Rectal smooth muscle tissue (tissue), 1 donor: ENCODE measurements at regions not wholly inside any gene's neighbourhood (a gene's known extent, or its start where the extent isn't known, plus 50 kb on each side); places are given as distances from the start of the nearest gene placed in this dataset.

Experiments
- H3K27ac ChIP-seq: one replicate; pipeline ENCODE4 v1.7.0; 2013; ENCODE audit warnings: low read depth, low read length, inconsistent platforms
- H3K27me3 ChIP-seq: one replicate; pipeline ENCODE4 v1.7.0; 2013; ENCODE audit warnings: low read length; ENCODE audit not compliant: control insufficient read depth, insufficient read depth
- H3K36me3 ChIP-seq: one replicate; pipeline ENCODE4 v1.7.0; 2013; ENCODE audit warnings: low read length; ENCODE audit not compliant: control insufficient read depth, insufficient read depth
- H3K4me1 ChIP-seq: one replicate; pipeline ENCODE4 v1.7.0; 2013; ENCODE audit warnings: low read length; ENCODE audit not compliant: control insufficient read depth, insufficient read depth
- H3K4me3 ChIP-seq: one replicate; pipeline ENCODE4 v1.7.0; 2013; ENCODE audit warnings: low read length
- H3K9ac ChIP-seq: one replicate; pipeline ENCODE4 v1.7.0; 2013; ENCODE audit warnings: low read length

- H3K4me3 ChIP-seq, result no peak overlapping the region
- no peak overlapping the region for H3K27ac ChIP-seq
- no peaks in the 10 kb centered on the region for H3K4me1 ChIP-seq
- no peaks in the 10 kb centered on the region for H3K27me3 ChIP-seq
- H3K36me3 ChIP-seq, result no peaks in the 10 kb centered on the region
- H3K9ac ChIP-seq, result no peak overlapping the region
Observed at GRCh38 chr1:181334724-181335123, 148.6 kb upstream of the CACNA1E start.

GRCh38 chr1:181335631-181336030, 147.7 kb upstream of the CACNA1E start:
- Histone ChIP-seq H3K9ac (no peak overlapping the region), H3K27ac (no peak overlapping the region)

GRCh38 chr1:181341026-181341632, 142.2 kb upstream of the CACNA1E start:
- no peak overlapping the region for H3K9ac ChIP-seq

More at GRCh38 chr1:181335631-181336030, 147.7 kb upstream of the CACNA1E start:
- Histone ChIP-seq H3K27me3 (no peaks in the 10 kb centered on the region), H3K36me3 (no peaks in the 10 kb centered on the region), H3K4me3 (no peak overlapping the region), H3K4me1 (no peaks in the 10 kb centered on the region)

GRCh38 chr1:181344091-181344490, 139.2 kb upstream of the CACNA1E start:
- no peaks in the 10 kb centered on the region for H3K36me3 ChIP-seq
- H3K4me3 ChIP-seq, result no peak overlapping the region
- H3K27me3 ChIP-seq, result no peaks in the 10 kb centered on the region
- H3K27ac ChIP-seq, result no peak overlapping the region
- H3K4me1 ChIP-seq, result no peaks in the 10 kb centered on the region
- H3K9ac ChIP-seq, result no peak overlapping the region

More at GRCh38 chr1:181341026-181341632, 142.2 kb upstream of the CACNA1E start:
- no peak overlapping the region for H3K27ac ChIP-seq
- H3K4me3 ChIP-seq, result no peak overlapping the region
- H3K4me1 ChIP-seq, result no peaks in the 10 kb centered on the region
- H3K36me3 ChIP-seq, result no peaks in the 10 kb centered on the region
- H3K27me3 ChIP-seq, result no peaks in the 10 kb centered on the region

- H3K27me3 ChIP-seq, result no peaks in the 10 kb centered on the region
- H3K36me3 ChIP-seq, result no peaks in the 10 kb centered on the region
- H3K4me1 ChIP-seq, result no peaks in the 10 kb centered on the region
- H3K27ac ChIP-seq, result no peak overlapping the region
- no peak overlapping the region for H3K9ac ChIP-seq
- H3K4me3 ChIP-seq, result no peak overlapping the region
Observed at GRCh38 chr1:181345146-181345545, 138.2 kb upstream of the CACNA1E start.

- Histone ChIP-seq H3K27ac (no peak overlapping the region), H3K9ac (no peak overlapping the region), H3K27me3 (no peaks in the 10 kb centered on the region), H3K36me3 (no peaks in the 10 kb centered on the region), H3K4me3 (no peak overlapping the region), H3K4me1 (no peaks in the 10 kb centered on the region)
Observed at GRCh38 chr1:181347495-181348390, 135.6 kb upstream of the CACNA1E start.

- Histone ChIP-seq H3K36me3 (no peaks in the 10 kb centered on the region), H3K4me1 (no peaks in the 10 kb centered on the region), H3K9ac (no peak overlapping the region), H3K4me3 (no peak overlapping the region), H3K27me3 (no peaks in the 10 kb centered on the region), H3K27ac (no peak overlapping the region)
Observed at GRCh38 chr1:181349512-181349911, 133.8 kb upstream of the CACNA1E start.

GRCh38 chr1:181350131-181350530, 133.2 kb upstream of the CACNA1E start:
- Histone ChIP-seq H3K4me3 (no peak overlapping the region), H3K9ac (no peak overlapping the region), H3K36me3 (no peaks in the 10 kb centered on the region), H3K27me3 (no peaks in the 10 kb centered on the region), H3K4me1 (no peaks in the 10 kb centered on the region), H3K27ac (no peak overlapping the region)

- no peaks in the 10 kb centered on the region for H3K4me1 ChIP-seq
- H3K27ac ChIP-seq, result no peak overlapping the region
- H3K9ac ChIP-seq, result no peak overlapping the region
- no peaks in the 10 kb centered on the region for H3K27me3 ChIP-seq
- H3K4me3 ChIP-seq, result no peak overlapping the region
- no peaks in the 10 kb centered on the region for H3K36me3 ChIP-seq
Observed at GRCh38 chr1:181351740-181352139, 131.6 kb upstream of the CACNA1E start.

- no peak overlapping the region for H3K4me3 ChIP-seq
- H3K27me3 ChIP-seq, result no peaks in the 10 kb centered on the region
- H3K4me1 ChIP-seq, result no peaks in the 10 kb centered on the region
- H3K27ac ChIP-seq, result no peak overlapping the region
- no peak overlapping the region for H3K9ac ChIP-seq
- no peaks in the 10 kb centered on the region for H3K36me3 ChIP-seq
Observed at GRCh38 chr1:181352695-181353094, 130.6 kb upstream of the CACNA1E start.

- H3K36me3 ChIP-seq, result no peaks in the 10 kb centered on the region
- H3K4me1 ChIP-seq, result no peaks in the 10 kb centered on the region
- no peak overlapping the region for H3K9ac ChIP-seq
- no peaks in the 10 kb centered on the region for H3K27me3 ChIP-seq
- no peak overlapping the region for H3K27ac ChIP-seq
- H3K4me3 ChIP-seq, result no peak overlapping the region
Observed at GRCh38 chr1:181353526-181353925, 129.8 kb upstream of the CACNA1E start.

- no peaks in the 10 kb centered on the region for H3K4me1 ChIP-seq
- H3K27me3 ChIP-seq, result no peaks in the 10 kb centered on the region
- no peak overlapping the region for H3K4me3 ChIP-seq
- no peaks in the 10 kb centered on the region for H3K36me3 ChIP-seq
- no peak overlapping the region for H3K27ac ChIP-seq
- H3K9ac ChIP-seq, result no peak overlapping the region
Observed at GRCh38 chr1:181354865-181355264, 128.5 kb upstream of the CACNA1E start.
